Hippocampal formation (tissue), 2 donors: ENCODE measurements at regions not wholly inside any gene's neighbourhood (a gene's known extent, or its start where the extent isn't known, plus 50 kb on each side); places are given as distances from the start of the nearest gene placed in this dataset.
"Not testable (repeated sequence)": the region's sequence is repeated elsewhere in the genome, so short reads cannot be mapped to it uniquely, and the experiment has no call there.

ENCODE experiments used
- DNase-seq, 2 donors: peaks; one replicate each; lab custom pipeline; 2025; lab: John Stamatoyannopoulos, UW

DNA sequence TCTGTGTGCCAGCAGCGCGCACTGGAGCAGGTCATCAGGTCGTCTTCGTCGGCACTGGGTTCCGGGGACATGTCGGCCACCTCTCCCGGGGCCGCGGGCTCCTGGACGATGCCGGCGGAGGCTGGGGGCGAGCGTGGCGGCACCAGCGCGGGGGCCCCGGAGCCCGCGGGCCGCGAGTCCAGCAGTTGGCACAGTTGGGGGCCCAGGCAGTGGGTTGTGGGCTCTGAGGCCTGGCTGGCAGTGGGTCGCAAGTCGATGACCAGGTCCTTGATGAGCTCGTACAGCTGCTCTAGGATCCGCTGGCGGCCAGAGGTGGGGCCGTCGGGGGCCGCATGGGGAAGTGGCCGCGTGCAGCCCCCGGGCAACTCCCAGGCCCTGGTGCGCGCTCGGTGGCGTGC is 300.5 kb downstream of the CCDC74A start:
- DNase-seq = no peak

DNA sequence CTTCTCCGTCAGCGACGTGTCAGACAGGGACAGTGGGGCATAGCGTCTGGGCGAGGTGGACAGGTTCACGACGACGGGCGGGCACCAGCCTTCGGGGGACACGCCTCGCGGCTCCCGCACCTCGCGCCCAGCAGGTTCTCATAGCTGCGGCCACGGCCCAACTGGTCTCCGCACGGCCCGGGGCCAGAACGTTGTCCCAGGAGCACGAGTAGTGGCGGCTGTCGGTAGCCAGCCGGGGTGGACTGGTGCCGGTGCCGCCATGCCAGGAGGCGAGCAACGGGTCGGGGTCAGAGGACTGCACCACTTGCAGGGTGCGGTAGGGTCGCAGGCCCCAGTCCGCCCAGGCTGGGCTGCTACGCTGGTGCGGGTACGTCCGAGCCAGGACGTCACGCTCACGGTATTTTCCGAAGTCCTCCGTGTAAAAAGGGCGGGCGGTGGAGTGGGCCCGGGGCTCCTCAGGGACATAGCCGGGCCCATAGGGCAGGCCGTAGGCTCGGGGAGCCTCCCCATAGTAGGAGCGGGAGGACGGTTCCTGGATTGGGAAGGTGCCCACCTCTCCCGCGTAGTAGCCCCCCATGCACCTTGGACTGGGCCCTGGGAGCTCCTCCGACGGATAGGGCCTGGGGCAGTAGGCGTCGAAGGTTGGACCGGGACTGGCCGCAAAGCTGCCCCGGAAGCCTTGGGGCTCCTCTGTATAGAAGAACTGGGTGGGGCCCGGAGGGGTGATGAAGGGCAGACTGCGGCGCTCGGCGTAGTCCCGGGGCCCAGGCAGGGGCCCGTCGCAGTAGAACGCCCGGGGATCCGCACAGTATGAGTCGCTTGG is 301.2 kb downstream of the CCDC74A start:
- DNase-seq = not testable (repeated sequence)

DNA sequence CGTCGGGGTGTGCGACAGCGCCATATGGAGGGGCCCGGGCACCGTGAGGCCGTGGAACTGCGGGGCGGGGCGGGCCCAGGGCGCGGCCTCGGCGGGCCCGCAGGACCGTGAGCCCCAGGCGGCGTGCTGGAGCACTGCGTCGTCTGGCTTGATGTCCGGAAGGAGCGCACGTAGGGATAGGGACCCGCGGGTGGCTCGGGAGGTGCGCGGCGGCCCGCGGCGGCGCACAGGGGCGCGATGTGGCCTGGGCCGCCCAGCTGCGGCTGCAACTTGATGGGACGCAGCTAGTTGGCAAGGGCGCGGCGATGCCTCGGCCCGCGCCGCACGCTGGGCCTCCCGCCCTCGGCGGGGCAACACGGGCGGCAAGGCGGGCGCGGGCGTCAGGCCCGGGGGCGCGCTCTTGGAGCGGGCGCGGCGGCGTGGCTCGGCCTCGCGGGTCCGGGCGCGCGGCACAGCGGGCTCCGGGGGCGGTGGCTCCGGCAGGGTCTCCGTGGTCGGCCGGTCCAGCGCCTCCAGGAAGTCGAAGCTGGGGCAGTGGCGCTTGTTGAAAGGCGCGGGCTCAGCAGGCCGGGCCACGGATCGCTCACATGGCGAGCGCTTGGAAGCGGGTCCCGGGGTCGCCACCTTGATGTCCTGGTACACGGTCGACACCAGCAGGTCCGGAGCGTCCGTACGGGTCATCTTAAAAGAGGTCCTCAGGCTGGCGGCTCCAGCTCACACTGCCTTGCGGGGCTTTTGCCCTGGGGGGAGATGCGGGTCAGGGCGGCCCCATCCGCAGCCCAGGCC is 302.0 kb downstream of the CCDC74A start:
- DNase-seq = not testable (repeated sequence)

DNA sequence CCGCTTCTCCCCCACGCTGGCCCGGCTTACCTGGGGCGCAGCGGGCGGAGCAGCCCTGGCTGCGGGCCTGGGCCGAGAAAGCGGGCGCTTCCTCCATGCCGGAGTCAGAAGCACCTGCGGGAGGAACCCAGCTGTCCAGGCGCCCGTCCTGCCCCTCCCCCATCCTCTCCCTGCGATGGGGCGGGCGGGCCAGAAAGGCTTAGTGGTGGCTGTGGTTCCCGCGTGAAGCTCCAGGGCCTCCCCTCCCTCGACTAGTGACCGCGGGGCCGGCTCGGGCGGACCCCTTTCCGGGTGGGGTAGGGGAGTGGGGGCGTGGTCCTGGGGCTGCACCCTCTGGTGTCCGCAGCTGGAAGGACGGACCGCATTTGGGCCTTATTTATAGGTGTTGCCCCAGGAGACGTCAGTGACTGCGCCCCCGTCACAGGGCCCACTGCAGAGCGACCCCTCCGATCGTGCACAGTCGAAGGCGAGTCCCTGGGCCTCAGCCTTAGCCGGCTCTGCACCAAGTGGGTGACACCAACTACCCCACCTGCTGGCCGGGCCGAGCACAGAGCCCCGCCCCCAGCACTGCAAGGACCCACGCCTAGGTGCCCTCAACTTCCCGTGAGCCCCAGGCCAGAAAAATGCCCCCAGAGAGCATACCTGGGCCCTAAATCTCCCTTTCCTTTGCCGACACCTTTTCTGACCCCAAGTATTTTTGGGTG is 302.7 kb downstream of the CCDC74A start:
- DNase-seq = not testable (repeated sequence)

DNA sequence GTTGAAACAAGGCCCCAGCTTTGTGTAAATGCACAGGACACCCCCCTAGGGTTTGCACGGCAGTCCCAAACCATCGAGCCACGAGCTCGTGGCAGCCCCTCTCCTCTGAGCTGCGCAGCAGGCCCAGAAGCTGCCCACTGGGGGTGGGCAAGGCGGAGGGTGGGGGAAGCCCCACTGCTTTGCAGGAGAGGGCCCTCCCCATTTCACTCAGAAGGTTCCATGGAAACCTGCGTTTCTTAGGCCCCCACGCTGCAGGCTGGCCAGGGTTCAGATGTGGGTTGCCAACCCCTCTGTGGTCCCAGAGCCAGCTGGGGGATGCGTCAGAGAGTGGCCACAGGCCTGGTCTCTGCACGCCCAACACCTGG is 303.2 kb downstream of the CCDC74A start:
- not testable (repeated sequence) for DNase-seq

DNA sequence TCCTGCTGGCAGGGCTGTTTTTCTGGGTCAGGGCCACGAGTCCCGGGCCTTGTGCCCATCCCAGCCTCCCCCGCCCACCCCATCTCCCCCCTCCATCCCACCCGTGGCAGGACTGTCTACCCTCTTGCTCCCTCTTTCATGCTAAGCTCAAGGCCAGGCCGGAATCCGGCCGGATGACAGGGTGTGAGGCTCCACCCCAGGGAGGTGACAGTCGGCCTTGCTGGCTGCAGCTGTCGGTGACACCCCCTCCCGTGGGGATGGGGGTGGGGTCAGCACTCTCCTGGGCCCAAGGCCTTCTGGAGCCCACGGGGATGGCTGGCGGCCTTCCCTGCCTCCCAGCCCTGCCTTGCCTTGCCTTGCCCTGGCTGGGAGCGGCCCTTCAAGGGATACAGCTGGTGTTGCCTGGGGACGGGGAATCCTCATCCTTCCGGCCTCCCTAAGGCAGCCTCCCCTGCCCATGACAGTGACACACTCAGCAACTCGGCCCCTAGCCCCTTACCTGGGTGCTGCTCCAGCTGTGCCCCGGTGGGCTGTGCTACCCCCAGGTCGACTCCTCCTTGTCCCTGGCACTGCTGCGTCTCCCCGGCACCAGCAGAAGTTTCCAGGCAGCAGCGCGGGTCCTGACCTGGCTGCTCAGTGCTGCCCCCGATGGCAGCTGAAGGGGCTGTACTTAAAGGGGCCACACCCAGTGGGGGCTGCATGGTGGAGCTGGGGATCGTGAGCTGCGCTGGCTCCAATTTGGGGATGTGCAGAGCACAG is 303.9 kb downstream of the CCDC74A start:
- DNase-seq = not testable (repeated sequence)

DNA sequence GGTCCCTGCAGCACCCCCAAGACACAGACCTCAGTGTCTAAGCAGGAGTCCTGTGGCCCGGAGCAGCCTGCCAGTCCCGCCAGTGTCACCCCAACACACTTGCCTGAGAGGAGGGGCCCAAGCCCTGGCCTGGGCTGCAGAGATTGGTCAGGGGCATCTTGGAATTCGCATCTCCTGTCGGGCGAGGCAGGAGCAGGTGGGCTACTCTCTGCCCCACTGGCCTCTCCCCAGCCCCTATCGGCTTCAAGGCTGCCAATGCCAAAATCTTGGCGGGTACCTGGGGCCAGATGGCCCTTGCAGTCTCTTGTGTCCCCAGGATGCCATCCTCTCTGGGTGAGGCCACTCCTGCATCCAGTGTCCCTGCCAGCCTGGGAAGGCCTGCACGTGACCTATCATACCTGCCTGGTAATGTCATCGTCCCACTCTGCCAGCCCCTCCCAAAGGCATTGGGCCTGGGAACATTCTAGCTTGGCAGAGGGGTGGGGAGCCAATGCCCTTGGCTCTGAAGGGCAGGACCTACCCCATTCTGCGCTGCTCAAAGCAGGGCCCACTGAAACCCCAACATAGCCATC is 304.6 kb downstream of the CCDC74A start:
- DNase-seq = not testable (repeated sequence)

DNA sequence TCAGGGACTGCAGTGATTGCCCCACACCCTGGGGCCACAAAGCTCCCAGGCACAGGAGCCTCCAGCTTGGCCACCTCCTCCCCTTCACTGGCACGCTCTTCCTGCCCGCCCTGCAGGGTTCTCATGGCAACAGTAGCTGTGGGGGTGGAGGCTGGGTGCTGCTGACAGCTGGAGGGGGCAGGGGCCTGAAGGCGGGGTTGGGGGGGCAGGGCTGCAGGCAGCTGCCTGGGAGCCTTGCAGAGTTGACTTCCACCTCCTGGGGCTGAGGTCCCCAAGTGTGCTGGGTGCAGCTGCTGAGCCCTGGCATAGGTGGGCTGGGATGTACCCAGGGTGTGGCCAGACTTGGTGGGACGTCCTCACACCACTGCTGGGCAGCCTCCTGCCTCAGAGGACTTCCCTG is 305.2 kb downstream of the CCDC74A start:
- not testable (repeated sequence) for DNase-seq

- DNase-seq = not testable (repeated sequence)
These were observed 305.9 kb downstream of the CCDC74A start for GRCh38 chr2:131833367-131834202.

GRCh38 chr2:131834203-131835020 is 306.7 kb downstream of the CCDC74A start:
- not testable (repeated sequence) for DNase-seq

DNA sequence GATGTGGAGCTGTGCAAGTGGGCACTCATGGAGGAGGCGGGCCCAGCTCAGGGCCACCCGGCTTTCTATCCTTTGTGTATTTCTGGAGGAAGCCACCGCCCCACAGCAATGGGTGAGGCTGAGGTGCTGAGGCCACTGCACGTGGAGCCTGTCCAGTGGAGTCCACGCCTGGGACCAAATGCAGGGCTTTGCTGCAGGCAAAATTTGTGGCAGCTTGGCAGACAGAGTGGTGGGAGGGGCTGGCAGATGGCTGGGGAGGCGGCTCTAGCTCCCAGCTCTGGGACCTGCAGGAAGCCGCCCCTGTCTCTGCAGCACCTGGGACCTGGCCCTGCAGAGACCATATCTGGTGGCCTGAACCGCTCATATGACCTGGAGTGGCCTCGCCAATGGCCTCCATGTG is 307.3 kb downstream of the CCDC74A start:
- not testable (repeated sequence) for DNase-seq

DNA sequence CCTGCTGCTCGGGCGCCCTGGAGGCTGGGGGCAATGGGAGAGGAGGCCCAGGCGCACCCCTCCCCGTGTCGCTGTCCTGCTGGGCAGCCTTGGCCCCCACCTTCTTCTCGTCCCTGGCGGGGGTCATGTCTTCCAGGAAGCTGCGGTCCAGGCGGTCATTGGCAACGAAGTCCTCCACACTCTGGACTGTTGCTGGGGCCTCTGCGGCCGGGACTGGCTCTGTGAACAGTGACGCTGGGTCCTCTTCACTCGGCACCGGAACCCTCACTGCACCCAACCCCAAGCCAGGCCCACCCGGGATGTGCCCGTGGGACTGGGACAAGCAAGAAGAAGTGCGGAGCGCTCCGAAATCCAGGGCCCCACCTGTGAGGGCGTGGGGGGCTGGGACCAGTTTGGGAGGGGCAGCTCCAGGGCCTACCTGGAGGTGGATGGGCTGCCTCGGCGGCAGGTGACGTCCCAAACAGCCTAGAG is 308.0 kb downstream of the CCDC74A start:
- DNase-seq = no peak

GRCh38 chr2:131836116-131836515 is 308.4 kb downstream of the CCDC74A start:
- DNase-seq = not testable (repeated sequence)

DNA sequence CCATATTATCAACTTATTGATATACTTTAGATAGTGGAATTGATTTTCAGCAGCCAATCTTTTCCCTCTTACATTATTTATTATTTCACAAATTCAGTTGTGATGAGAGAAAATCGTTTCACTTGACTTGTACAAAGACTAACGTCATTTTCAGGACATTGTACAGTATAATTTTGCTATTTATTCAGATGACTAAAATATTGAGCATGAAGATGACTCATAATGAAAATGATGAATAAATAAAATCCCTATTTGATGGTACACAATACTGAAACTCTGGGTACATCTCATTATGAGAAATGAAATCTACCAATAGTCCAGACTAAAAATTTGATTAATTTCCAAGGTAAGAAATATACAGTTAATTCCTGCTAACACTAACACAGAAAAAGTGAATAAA is 316.4 kb downstream of the CCDC74A start:
- DNase-seq = not testable (repeated sequence)

DNA sequence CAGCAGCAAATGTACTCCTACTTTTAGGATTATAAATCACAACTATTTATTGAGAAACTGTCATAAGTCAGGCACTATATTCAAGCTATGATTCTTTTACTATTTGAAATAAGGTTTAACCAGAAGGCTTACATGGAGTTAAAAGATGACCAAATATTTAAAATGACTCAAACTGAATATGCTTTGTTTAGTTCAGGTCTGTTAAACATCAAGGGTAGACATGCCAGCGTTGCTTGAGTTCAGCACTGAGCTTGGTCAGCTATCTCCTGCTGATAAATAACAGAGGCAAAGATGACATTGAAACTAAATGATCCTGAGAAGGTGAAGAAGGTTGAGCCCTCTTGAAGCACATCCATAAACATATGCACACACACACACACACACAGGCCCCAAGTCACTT is 305.6 kb downstream of the ANKRD30BL start:
- not testable (repeated sequence) for DNase-seq

DNA sequence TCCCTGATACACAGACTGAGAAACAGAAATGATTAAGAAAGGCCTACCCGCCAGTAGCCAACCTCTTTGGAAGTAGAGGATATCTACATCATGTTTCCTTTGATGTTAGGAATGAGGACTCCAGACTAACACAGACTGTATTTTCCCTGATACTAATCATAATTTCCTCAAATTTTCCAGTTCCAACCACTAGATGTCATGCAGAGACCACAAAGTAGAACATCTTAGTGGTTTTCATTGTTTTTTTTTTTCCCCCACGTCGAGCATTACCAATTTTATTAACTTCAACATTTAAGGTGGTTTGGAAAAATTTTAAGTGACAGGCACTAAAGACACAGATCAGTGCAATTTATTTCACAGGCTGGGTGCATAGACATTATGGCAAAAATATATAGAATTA is 303.6 kb downstream of the ANKRD30BL start:
- not testable (repeated sequence) for DNase-seq
